Embryonic facial prominence (tissue), 1 donor: ENCODE measurements at regions not wholly inside any gene's neighbourhood (a gene's known extent, or its start where the extent isn't known, plus 50 kb on each side); places are given as distances from the start of the nearest gene placed in this dataset.

Source experiments
- DNase-seq: peaks from one replicate; pipeline ENCODE4 v3.0.0-alpha.2; 2016; ENCODE audit errors: extremely low spot score

DNA sequence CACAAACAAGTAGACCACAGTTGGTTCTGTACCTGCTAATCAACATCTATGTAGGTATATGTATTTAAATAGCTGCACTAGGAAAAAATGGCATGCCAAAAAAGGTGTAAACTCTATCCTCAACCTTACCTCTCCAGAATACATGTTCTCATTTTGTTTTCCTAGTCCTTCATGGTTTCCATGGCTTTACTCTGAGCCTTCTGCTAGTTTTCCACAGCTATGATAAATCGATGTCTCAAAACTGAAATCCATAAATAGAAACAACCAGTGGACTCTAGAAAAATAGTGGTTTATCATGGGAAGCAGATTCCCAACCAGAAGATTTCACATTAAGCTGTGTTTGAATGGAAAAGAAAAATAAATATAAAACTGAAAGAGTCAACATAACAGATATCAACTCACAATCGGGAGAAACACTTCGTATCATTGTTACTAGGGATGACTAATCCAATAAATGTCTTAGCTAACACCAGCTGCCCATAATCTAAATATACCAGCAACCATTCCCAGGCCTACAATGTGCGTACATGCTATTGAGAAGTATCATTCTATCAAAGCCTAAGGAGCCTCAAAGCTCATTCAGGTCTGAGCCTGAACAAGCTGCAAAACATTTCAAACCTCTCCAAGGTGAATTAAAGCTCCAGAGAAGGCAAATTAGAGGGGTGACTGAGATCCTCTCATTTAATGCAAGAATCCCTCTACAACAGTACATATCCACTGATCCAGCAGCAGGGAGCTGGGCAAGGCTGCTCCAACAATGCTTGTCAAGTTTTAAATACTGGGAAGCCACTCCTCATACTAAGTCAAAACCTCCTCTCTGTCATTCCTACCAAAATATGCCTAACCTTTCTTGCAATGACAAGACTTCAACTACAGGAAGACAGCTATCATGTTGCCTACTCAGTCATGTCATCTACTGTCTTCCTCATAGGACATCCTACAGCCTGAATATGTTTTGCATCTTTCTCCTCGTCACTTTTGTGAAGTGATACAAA lies 90.2 kb downstream of the KCTD12 start:
- DNase-seq = no peak

DNA sequence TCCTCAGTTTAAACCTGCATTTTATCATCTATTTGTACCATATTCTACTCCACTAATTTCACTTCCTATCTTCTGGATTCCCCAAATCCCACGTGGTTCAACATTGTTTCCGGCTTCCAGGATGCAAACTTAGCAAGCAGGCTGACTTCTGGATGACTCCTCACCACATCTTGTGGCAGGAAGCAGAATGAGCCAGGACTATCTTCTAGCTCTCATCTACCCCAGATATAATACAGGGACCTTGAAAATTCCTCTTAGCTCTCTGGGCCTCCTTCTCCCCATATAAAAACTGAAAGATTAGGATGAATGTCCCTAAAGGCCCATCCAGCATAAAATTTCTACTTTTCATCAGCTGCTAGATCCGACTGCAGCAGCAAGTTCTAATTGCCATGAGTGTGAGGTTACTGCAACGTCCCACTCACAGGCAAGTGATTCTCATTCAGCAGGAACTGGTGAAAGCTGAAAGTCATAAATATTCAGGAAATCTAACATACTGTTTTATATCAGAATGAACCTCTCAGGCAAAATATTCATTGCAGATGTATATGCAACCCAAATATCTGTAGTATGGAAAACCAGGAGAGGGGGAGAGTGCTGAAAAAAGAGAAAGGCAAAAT lies 93.4 kb downstream of the KCTD12 start:
- peak; percentile 46 for DNase-seq

DNA sequence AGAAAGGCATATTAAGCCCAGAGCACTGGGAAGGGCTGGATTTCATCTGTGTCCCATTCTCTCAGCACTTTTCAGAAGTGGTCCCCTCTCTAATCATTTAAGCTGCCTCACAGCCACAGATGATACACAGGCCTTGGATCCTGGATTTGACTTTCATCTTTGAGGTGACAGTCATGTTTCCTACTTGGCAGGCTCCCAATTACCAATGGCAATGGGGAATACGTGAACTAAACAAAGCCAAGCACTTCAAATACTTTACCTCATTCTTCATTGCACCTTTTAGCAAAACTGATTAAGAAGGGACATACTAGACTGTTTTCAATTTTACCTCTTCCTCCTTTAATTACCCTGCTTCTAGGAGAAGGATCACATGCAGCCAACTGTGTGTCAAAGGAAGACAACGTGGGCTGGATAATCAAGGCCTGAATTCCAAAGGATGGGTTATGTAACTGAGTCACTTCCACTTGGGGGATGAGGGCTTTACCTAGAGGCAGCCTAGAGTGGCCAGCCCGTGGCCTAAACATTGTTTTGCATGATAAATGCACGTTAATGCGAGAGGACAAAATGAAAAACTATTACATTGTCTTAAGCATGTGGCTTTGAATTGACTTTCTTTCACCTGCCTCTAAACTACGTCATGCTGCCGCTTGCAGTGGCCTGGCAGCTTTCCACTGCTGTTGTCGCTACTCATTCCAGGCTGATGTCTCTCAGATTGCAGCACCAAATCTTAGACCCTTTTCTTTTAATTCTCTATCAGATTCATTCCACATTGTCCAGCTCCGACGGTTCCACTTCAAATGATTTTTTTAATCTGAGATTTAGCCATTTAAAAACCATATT lies 95.0 kb downstream of the KCTD12 start:
- no peak for DNase-seq

DNA sequence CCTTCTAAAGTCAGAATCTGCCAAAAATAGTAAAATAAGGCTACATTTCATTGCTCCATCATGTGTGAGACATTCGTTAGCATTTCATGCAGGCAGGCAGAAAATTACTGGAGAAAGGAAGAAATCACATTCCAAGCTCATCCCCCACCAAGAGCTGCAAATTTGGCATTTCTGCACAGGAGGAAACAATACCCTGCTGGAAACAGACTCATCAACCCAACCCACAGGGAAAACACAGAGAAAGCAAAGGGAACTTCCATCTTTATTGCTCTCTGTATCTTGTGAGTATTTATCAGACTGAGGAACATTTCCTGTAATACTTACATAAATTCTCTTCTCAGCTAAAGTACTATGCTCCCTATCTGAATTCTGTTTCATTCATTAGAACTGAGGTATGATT lies 95.7 kb downstream of the KCTD12 start:
- DNase-seq = no peak

DNA sequence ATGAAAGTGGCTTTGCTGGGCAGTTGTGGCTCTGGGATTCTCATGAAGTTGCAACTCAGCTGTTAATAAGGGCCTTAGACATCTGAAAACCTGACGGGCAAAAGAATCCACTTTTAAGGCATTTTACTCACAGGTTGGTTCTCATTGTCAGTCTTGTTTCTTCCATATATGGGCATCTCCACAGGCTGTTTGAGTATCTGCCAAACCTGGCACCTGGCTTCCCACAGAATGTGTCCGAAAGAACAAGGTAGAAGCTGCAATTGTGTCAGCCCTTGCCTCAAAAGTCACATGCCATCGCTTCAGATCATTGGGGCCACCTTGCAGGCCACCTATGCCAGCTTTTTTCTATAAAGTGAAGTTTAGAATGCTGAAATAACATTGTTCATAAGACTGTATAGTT lies 102.4 kb downstream of the KCTD12 start:
- DNase-seq = no peak

DNA sequence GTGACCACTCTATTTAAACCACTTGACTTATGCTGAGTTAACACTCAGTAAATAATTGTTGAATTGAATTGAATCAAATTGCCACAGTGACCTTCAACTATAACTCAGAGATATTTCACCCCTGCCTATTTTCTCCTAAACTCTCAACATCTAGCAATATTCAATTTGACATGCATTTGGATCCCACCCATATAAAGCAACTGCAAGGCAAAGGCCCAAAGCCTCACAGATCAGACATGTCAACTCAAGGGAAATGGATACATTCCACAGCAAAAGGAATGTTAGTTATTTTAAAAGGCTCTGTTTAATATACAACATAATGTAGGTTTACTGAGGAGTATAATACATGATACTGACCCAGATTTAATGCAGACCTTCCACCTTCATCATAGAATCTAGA lies 107.4 kb downstream of the KCTD12 start:
- DNase-seq = no peak

DNA sequence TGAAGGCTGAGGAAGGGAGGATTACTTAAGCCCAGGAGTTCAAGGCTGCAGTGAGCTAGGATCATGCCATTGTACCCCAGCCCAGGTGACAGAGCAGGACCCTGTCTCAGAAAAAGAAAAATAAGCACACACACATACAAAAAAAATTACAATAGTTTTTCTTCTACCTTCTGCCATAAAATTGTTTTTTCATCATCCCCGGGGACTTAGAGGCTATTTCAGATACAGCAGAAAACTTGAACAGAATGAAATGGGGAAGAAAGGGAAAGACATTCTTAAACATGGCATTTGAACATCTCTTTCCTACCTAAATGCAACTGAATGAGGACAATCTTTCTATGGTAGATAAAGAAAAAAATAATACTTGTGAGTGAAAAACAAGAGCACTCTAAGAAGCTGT lies 109.1 kb downstream of the KCTD12 start:
- no peak for DNase-seq

DNA sequence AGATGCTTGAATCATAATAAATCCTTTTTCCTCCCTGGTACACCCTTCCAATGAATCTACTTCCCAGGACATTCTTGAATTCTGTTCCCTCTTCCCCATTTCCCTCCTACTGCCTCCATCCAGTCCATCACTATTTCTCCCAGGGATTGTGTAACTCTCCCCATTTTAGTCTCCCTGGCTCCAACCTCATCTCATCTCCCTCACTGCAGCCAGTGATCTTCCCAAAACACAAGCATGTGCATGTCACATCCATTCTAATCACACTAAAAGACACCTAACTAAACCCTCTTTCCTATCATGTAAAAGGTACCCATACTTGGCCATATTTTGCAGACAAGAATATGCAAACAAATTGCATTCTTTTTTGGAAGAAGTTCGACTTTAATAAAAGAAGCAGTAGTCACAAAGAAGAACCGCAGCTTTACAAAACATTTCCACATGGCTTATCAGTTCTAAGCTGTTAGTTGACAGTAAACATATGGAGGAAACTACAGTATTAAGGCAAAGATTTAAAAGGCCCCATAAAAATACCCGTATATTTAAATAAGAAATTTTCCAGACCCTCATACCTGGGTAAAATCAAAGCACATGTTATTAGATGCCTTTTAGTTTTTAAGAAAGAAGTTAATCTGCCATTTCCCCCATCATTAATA lies 111.0 kb downstream of the KCTD12 start:
- no peak for DNase-seq

DNA sequence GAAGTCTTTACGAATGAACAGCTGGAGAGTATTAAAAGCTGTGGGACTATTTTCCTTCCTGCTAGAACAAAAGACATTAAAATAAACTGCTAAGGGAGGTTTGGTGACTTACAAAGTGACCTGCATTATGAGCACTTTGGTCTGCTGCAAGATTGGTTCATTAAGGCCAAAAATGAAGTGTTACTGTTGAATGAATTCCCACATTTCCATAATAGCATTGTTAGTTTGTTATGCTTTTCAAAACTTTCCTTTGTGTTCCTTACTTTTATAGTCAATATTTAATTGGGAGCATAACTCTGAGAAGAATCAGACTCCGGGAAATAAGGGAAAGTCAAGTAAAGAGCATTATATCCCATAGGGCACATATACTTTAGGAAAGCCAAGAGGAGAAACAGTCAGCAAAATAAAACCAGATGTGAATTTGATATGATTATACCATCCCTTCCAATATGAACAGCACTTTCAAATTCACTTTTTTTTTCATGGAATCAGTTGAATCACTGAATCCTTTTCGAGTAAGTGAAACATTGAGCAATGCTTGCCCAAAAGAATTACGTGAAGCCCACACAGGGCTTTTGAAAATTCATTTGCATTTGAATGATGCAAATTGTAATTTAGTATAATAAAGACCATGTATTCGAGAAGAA lies 112.6 kb downstream of the KCTD12 start:
- DNase-seq = peak; percentile 73

DNA sequence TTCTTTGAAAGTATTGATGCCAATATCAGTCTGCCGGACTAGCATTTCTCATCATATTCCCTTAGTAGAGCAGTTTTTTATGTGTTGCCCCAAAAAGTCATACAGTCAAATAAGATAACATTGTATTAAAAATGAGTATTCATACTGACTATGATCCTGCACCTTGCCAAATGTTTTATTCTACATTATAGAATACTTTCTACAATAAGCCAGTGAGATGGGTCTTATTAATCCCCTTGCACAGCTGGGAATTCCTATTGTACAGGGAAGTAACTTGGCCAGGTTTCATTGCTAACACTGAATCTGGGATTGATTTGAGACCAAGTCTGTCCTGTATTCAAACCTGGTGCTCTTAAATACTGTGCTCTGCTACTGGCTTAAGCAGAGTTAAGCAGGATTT lies 114.0 kb downstream of the KCTD12 start:
- no peak for DNase-seq

DNA sequence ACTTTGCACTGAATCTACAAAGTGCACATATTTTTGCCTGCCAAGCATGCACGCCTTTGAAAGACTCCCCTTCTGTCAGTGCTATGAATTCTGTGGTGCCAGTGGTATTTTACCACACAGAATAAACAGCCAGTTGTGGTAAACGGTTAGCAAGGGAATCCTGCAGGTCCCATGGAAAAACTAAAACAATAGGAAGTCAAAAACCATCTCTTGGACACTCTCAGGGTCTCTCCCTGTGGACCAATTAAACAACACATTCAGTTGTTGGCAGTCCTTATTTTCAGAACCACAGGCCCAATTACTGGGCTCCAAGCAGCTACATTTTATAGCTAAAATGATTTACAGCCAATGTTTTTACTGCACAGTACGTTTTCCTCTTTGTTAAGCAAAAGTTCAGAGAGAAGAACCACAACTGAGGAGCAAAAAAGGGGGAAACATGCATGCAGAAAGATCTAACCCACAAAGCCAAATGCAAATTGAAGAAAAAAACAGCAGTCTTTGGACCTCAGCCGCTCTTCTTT lies 116.9 kb downstream of the KCTD12 start:
- DNase-seq = no peak

DNA sequence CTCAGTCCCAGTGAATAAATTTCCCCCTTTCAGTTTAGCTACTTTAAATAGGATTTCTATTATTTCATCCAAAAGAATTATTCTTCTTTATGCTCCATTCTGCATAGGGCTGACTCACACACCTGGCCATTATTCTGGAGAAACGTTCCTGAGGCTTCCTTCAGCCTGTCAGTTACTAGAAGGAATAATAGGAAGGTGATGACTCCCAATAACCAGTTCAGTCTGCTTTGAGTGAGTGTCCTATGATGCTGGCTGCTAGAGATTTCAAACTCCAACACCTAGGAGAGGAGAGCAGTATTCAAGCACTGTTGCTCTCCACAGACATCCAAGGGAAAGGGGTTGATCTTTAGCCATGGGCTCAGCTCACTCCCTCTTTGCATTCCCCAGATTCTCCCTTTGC lies 117.8 kb downstream of the KCTD12 start:
- no peak for DNase-seq

DNA sequence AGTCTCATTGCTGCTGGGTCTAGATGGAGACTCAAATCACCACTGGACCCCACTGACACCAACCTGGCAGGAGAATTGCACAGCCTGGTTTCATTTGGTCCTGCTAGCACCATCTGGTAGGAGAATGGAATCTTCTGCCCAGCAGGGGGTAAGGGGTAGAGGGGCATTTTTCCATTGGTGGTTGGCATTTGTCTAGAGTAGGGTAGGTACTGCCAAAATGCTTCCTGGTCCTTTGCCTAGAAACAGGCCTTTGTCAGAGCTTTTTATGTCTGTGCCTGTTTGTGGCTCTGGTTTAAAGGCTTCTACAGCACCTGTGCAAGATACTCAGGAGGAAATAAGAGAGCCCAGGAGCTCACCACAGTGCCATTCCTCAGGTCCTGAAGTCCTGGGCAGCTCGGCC lies 121.3 kb downstream of the KCTD12 start:
- DNase-seq = no peak

DNA sequence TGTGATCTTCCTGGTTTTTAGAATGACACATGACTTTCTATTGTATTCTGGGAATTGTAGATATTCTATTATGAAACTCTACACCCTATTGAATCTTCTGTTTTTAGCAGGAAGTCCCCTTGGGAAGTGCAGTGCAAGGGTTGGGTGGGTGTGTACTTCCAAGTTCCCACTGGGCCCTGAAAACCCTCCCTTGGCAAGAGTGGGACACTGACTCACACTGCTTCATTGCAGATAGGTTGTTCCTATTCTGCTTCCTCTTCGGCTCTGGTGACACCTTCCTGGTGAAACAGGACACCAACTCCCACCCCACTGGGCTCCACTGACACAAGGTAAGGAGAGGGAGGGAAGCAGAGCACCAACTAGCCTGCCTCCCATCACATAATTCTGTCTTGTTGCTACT lies 121.8 kb downstream of the KCTD12 start:
- DNase-seq = no peak

DNA sequence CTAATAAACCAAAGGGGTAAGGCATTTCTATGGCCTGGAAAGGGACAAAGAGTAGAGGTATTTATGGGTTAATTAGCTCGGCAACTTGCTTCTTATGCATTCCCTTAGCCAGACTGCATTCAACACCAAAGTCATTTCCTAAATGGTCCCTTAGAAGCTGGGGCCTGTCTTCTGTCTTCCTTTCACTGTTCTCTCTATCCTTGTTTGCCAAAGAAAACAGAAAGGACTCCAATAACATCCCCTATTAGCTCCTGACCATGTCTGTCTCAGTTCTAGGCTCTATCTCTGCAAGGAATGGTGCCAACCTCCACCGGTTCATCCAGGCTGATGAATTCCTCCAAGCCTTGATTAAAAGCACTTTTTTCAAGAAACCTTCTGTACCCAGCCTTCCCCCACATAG lies 123.5 kb downstream of the KCTD12 start:
- DNase-seq = no peak

DNA sequence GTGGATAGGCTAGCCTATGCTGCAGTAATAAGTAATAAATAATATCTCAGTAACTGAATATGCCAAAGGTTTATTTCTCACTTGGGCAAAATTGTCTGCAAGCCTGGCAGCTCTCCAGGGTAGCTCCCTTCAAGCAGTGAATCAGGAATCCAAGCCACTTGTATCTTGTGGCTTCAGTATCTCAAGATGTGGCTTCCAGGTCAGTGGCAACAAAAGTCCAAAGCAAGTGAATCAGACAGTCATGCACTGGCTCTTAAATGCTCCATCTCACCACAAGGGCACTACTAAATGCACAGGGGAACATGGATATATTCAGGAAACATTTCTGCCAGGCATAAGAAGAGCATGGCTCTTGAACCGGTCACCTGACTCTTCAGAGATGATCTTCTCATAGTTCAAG lies 126.3 kb downstream of the KCTD12 start:
- no peak for DNase-seq

DNA sequence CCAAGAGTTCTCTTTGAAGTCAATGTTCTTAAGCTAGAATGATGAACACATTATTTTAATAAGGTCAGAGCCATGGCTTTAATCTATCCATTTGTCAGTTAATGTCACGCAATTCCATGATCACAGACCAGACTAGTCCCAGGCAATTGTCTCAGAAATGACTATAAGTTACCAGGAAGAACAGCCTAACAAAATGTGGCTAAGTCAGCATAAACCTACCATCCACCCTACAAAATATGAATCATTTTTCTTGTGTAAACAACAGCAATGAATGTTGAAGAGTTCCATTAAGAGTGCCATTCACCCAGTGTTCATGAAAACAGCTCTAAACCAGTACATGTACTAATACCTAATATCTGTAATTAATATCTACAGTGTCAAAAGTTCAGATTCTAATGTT lies 127.5 kb downstream of the KCTD12 start:
- DNase-seq = no peak

DNA sequence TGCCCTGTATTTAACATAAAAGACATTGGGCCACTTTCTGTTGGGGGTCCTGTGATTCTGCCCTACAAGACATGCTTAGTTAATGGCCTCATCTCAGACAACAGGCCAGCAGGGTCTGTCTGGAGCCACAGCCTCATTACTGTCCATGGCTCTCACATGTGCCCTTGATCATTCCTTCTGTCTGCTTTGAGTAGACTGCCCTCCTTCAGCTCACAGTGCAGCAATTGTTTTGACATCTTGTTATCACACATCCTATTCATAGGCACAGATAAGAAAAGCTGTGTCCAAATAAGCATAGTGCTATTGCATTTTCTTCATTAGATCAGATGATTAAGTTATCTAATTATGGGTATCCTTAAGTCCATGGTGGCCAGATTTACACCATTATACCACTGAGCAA lies 127.9 kb downstream of the KCTD12 start:
- DNase-seq = no peak

DNA sequence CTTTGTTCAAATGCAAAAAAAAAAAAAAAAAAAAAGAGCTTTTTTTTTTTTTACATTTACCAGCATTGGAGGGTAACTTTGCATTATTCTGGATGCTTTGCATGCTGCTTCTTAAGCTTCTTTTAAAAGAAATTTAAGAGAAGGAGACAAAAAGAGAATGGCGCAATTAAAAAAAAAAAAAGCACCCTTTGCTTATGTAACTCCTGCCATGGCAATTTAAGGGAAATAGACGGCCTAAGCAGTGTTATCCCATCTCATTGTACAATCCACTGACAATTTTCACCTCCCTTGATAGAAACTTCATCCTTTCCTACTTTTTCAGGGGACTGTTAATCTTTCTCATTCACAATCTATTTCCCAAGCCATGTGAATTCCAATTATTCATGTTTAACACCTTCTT lies 129.8 kb downstream of the KCTD12 start:
- no peak for DNase-seq

DNA sequence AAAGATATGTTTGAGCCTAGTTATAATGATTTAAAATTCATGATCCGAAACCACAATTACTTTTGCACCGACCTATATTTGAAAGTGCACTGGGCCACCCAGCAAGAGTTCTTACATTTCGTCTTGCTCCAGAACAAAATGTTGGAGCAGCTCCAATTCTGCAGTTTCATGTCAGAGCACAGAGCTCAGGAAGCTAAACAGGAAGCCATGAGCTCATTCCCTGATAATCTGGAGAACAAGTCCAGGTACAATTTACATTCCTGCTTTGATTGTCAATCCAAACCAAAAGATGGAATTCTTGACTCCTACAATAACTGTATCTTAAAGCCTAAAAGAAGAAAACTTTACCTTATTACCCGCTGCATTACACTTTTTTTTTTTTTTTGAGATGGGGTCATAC lies 131.8 kb downstream of the KCTD12 start:
- no peak for DNase-seq

DNA sequence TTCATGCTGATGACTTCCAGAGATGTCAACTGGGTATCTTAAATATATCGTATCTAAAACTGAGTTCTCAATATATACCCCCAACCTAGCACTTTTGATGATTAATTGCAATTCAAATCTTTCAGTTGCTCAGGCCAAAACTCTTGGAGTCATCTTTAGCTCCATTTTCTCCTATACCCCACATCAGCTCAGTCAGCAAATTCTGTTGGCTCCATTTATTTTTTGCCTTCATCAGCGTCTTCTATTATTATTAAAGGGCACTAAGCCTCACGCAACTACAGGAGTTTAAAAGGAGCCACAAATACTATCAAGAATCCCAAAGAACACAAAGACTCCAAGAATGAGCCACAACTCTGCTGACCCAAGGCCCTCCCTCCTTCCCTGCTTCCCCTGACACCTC lies 134.9 kb downstream of the KCTD12 start:
- no peak for DNase-seq
